ENCODE measurements at regions not wholly inside any gene's neighbourhood (a gene's known extent, or its start where the extent isn't known, plus 50 kb on each side); places are given as distances from the start of the nearest gene placed in this dataset.

DNA sequence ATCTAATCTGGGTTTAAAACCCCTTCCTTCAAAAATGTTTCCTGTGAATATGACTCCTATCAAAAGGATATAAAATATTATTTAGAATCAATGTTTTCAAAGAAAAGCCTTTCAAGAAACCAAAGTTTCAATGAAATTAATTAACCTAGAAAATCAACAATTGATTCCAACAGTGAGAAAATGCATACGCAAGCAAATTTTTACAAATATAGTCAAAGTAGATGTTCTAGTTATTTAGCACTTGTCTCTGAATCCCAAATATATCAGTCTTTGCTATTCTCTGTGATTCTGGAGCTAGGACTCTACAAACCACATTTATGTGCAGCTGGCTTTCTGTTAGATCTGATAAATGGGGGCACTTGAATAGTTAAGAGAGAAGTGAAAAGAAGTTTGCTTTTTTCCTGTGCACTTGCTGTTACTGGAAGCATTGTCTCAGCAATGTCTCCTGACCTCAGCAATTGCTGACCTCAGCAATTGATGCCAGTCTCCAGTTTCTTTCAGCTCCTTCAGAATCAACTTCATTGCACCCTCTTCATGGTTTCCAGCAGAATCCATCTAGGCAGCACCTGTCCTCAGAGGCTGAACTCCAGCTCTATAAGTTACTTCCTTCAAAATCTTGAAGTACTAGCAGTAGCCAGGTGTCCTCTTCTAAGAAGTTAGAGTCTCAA, 879.9 kb upstream of the LRRN3 start:
- TF ChIP-seq, protein P1, sequence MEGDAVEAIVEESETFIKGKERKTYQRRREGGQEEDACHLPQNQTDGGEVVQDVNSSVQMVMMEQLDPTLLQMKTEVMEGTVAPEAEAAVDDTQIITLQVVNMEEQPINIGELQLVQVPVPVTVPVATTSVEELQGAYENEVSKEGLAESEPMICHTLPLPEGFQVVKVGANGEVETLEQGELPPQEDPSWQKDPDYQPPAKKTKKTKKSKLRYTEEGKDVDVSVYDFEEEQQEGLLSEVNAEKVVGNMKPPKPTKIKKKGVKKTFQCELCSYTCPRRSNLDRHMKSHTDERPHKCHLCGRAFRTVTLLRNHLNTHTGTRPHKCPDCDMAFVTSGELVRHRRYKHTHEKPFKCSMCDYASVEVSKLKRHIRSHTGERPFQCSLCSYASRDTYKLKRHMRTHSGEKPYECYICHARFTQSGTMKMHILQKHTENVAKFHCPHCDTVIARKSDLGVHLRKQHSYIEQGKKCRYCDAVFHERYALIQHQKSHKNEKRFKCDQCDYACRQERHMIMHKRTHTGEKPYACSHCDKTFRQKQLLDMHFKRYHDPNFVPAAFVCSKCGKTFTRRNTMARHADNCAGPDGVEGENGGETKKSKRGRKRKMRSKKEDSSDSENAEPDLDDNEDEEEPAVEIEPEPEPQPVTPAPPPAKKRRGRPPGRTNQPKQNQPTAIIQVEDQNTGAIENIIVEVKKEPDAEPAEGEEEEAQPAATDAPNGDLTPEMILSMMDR (conservative IDR thresholded peaks at IDR 0.05; ENCODE audit: low read depth, low read length), result no peak
- TF ChIP-seq EZH2phosphoT487 (IDR thresholded peaks at IDR 0.05; ENCODE audit: borderline replicate concordance, low read length) (no peak), EZH2 (IDR thresholded peaks at IDR 0.05; ENCODE audit: low read length, unreplicated experiment) (no peak)

All from PC-3 (cell line).